ENCODE measurements at regions not wholly inside any gene's neighbourhood (a gene's known extent, or its start where the extent isn't known, plus 50 kb on each side); places are given as distances from the start of the nearest gene placed in this dataset.

- TF ChIP-seq CTCF (IDR thresholded peaks at IDR 0.05) (no peak), AFF4 (CRISPR knock-in tag; IDR thresholded peaks at IDR 0.05; ENCODE audit: borderline replicate concordance) (no peak), HMGXB4 (CRISPR knock-in tag; IDR thresholded peaks at IDR 0.05) (no peak), ZNF232 (CRISPR knock-in tag; IDR thresholded peaks at IDR 0.05) (no peak), SMAD3 (CRISPR knock-in tag; IDR thresholded peaks at IDR 0.05; ENCODE audit: borderline replicate concordance) (no peak), MXD4 (CRISPR knock-in tag; IDR thresholded peaks at IDR 0.05; ENCODE audit: borderline replicate concordance) (no peak), FOXP4 (CRISPR knock-in tag; IDR thresholded peaks at IDR 0.05) (no peak), ZBTB21 (CRISPR knock-in tag; IDR thresholded peaks at IDR 0.05; ENCODE audit: borderline replicate concordance) (no peak), MAX (CRISPR knock-in tag; IDR thresholded peaks at IDR 0.05) (no peak)
Observed at GRCh38 chr2:212773808-212774339, 235.3 kb upstream of the ERBB4 start.
